ENCODE measurements at regions not wholly inside any gene's neighbourhood (a gene's known extent, or its start where the extent isn't known, plus 50 kb on each side); places are given as distances from the start of the nearest gene placed in this dataset.
"Not testable (repeated sequence)": the region's sequence is repeated elsewhere in the genome, so short reads cannot be mapped to it uniquely, and the experiment has no call there.

DNA sequence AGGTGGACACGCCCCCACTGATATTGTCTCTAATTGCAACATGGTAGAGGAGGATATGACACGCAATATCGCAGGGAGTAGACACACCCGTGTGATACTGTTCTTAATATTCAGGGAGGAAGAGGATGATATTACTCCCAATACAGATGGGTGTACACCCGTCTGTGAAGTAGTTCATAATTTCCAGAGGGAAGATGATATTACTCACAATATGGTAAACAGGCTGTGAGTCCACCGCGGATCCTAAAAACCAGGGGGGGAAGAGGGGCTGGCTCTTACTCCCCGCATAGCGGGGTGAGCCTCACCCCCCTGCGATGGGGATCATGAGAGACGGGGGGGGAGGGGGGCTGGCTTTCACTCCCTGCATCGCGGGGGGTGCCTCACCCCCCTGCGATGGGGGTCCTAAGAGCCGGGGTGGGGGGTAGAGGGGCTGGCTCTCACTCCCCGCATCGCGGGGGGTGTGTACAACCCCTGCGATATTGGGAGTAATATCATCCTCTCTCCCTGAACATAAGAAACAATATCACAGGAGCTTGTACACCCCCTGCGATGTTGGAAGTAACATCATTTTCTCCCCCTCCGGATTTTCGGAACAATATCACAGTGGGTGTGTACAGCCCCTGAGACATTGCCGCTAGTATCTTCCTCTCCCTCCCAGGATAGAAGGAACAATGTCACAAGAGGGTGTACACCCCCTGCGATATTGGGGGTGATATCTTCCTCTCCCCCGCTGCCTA lies 52.2 kb upstream of the FRG2C start:
- DNase-seq: not testable (repeated sequence)
